GM12878 (cell line): ENCODE measurements at regions not wholly inside any gene's neighbourhood (a gene's known extent, or its start where the extent isn't known, plus 50 kb on each side); places are given as distances from the start of the nearest gene placed in this dataset.

Experiments
- ATAC-seq: fragments of 200-7000 bp; cut with Tn5 transposase; 3 replicates; pipeline ENCODE4 v1.9.1; 2020; ENCODE audit warnings: mild to moderate bottlenecking, moderate library complexity
- BruUV-seq: library from RNA; stranded (reverse); fragments of 400-500 nt; replicated peaks from 2 replicates; lab custom pipeline; 2021; lab: Mats Ljungman, UMichigan
- CTCF ChIA-PET: fragments of 300-600 bp; sonication (Branson Sonifier 250); formaldehyde crosslinking; extraction: SDS; loops from one replicate; lab custom pipeline; 2021; ENCODE audit warnings: inconsistent platforms; lab: Yijun Ruan, JAX
- POLR2A ChIA-PET: fragments of 350-600 bp; formaldehyde crosslinking; extraction: SDS; loops from one replicate; lab custom pipeline; 2021; ENCODE audit warnings: inconsistent platforms; lab: Charles Lee
- RAD21 ChIA-PET: fragments of 300-600 bp; sonication (Branson Sonifier 250); formaldehyde crosslinking; loops from one replicate; lab custom pipeline; 2023; ENCODE audit warnings: antibody characterized with exemption; ENCODE audit not compliant: unreplicated experiment; lab: Charles Lee
- SMC1A ChIA-PET: fragments of 300-600 bp; sonication (Branson Sonifier 250); formaldehyde crosslinking; loops from one replicate; lab custom pipeline; 2023; ENCODE audit not compliant: unreplicated experiment, uncharacterized antibody; lab: Charles Lee
- DNase-seq: peaks from one replicate; pipeline ENCODE4 v3.0.0-alpha.2; 2011; ENCODE audit warnings: low read depth, low spot score
- FAIRE-seq: peaks from 3 replicates; lab custom pipeline; 2011; peaks lifted over from hg19 to GRCh38; lab: Jason Lieb, UNC
- H2AFZ ChIP-seq: 2 replicates; pipeline ENCODE4 v1.6.0; 2011; ENCODE audit warnings: low read depth, low read length, control low read depth; ENCODE audit not compliant: control insufficient read depth
- H3K27ac ChIP-seq: 2 replicates; pipeline ENCODE4 v1.5.1; 2011; ENCODE audit warnings: control low read depth; ENCODE audit not compliant: control insufficient read depth, insufficient read depth
- H3K27me3 ChIP-seq, 2 experiments: replicated peaks in 1 of 2; 2 replicates each; pipeline versions ENCODE4 v1.6.0 to v1.6.1; 2011; ENCODE audit warnings: low read length in 1 of 2; ENCODE audit not compliant: control insufficient read depth in 2 of 2, insufficient read depth in 2 of 2
- H3K36me3 ChIP-seq, 2 experiments: 2 replicates each; pipeline ENCODE4 v1.5.1; 2011; ENCODE audit warnings: low read length in 1 of 2; ENCODE audit not compliant: control insufficient read depth in 2 of 2, insufficient read depth in 2 of 2
- H3K4me1 ChIP-seq: 2 replicates; pipeline ENCODE4 v1.6.1; 2011; ENCODE audit warnings: mild to moderate bottlenecking, low read length, moderate library complexity, mixed read lengths; ENCODE audit not compliant: control insufficient read depth, insufficient read depth
- H3K4me2 ChIP-seq: 2 replicates; pipeline ENCODE4 v1.6.0; 2011; ENCODE audit warnings: control low read depth; ENCODE audit not compliant: control insufficient read depth, insufficient read depth
- H3K4me3 ChIP-seq: fragments of 200-600 bp; sonication (generic); 2 replicates; pipeline ENCODE4 v1.5.1; 2016
- H3K79me2 ChIP-seq: 2 replicates; pipeline ENCODE4 v1.6.0; 2011; ENCODE audit warnings: low read length; ENCODE audit not compliant: control insufficient read depth, insufficient read depth
- H3K9ac ChIP-seq: 2 replicates; pipeline ENCODE4 v1.8.0; 2011; ENCODE audit warnings: low read length, control low read depth, mixed read lengths; ENCODE audit not compliant: control insufficient read depth, insufficient read depth
- H3K9me3 ChIP-seq: replicated peaks from 3 replicates; pipeline ENCODE4 v1.5.1; 2011; ENCODE audit warnings: mild to moderate bottlenecking, low read length; ENCODE audit not compliant: control insufficient read depth, insufficient read depth
- H4K20me1 ChIP-seq: 2 replicates; pipeline ENCODE4 v1.6.0; 2011; ENCODE audit not compliant: control insufficient read depth, insufficient read depth
- BHLHE40 ChIP-seq, 2 experiments: fragments of 450-650 bp in 1 of 2; IDR thresholded peaks; 2 replicates each; pipeline ENCODE4 v1.6.1; 2011 to 2017; ENCODE audit warnings: low read depth in 2 of 2, borderline replicate concordance in 1 of 2, improper control_type of control experiment in 1 of 2, low read length in 1 of 2, mild to moderate bottlenecking in 1 of 2
- CREM ChIP-seq: IDR thresholded peaks from 2 replicates; pipeline ENCODE4 v1.6.1; 2014; ENCODE audit warnings: antibody characterized with exemption, low read depth
- FOXM1 ChIP-seq: IDR thresholded peaks from 2 replicates; pipeline ENCODE4 v1.6.1; 2012; ENCODE audit warnings: low read depth, mild to moderate bottlenecking, inconsistent platforms, low read length, moderate library complexity
- IKZF2 ChIP-seq, 2 experiments: fragments of 450-650 bp; IDR thresholded peaks; 2 replicates each; pipeline ENCODE4 v1.6.1; 2017; ENCODE audit warnings: mild to moderate bottlenecking in 2 of 2, moderate library complexity in 2 of 2
- POLR2AphosphoS2 ChIP-seq: IDR thresholded peaks from 2 replicates; pipeline ENCODE4 v1.6.1; 2011; ENCODE audit warnings: low read depth, mild to moderate bottlenecking, low read length, improper control_type of control experiment, moderate library complexity
- POU2F2 ChIP-seq: IDR thresholded peaks from 3 replicates; pipeline ENCODE4 v1.6.1; 2011; ENCODE audit warnings: low read depth, mild to moderate bottlenecking, low read length, borderline replicate concordance
- RUNX3 ChIP-seq: IDR thresholded peaks from 2 replicates; pipeline ENCODE4 v1.6.1; 2012; ENCODE audit warnings: low read length, inconsistent platforms
- SMAD1 ChIP-seq: fragments of 450-650 bp; IDR thresholded peaks from 2 replicates; pipeline ENCODE4 v1.6.1; 2018; ENCODE audit warnings: mild to moderate bottlenecking, low read depth; ENCODE audit not compliant: partially characterized antibody
- SPI1 ChIP-seq: IDR thresholded peaks from 2 replicates; pipeline ENCODE4 v1.6.1; 2011; ENCODE audit warnings: low read depth, mild to moderate bottlenecking, low read length, moderate library complexity, borderline replicate concordance; ENCODE audit not compliant: insufficient read depth
- SRF ChIP-seq, 2 experiments: IDR thresholded peaks; 2 replicates each; pipeline ENCODE4 v1.6.1; 2011; ENCODE audit warnings: low read depth in 2 of 2, low read length in 2 of 2, mild to moderate bottlenecking in 1 of 2, moderate library complexity in 1 of 2
- SUZ12 ChIP-seq: fragments of 200-600 bp; sonication (generic); IDR thresholded peaks from one replicate; pipeline ENCODE4 v1.6.1; 2018; ENCODE audit warnings: antibody characterized with exemption, mild to moderate bottlenecking; ENCODE audit not compliant: unreplicated experiment
- TCF3 ChIP-seq: IDR thresholded peaks from 2 replicates; pipeline ENCODE4 v1.6.1; 2012; ENCODE audit warnings: low read depth, mild to moderate bottlenecking, low read length, borderline replicate concordance; ENCODE audit not compliant: insufficient read depth
- ZNF207 ChIP-seq: fragments of 450-650 bp; IDR thresholded peaks from 2 replicates; pipeline ENCODE4 v1.6.1; 2014; ENCODE audit warnings: antibody characterized with exemption, mild to moderate bottlenecking, borderline replicate concordance
- ZSCAN29 ChIP-seq: fragments of 450-650 bp; IDR thresholded peaks from 2 replicates; pipeline ENCODE4 v1.6.1; 2017; ENCODE audit warnings: mild to moderate bottlenecking, moderate library complexity
- WGBS: methylation state at CpG from one replicate; pipeline ENCODE4 v1.1.6; 2016; ENCODE audit warnings: low lambda C conversion rate; ENCODE audit not compliant: insufficient replicate concordance, insufficient coverage; ENCODE audit errors: missing lambda C conversion rate; 5-methylcytosine and 5-hydroxymethylcytosine counted together
- in situ Hi-C: fragments of 300-500 bp; cut with MboI; formaldehyde crosslinking; loops from 9 replicates; pipeline ENCODE4 v1.14.3; 2018; ENCODE audit warnings: mixed read lengths
- intact Hi-C: fragments of 100-400 bp; cut with micrococcal nuclease; formaldehyde crosslinking; loops from one replicate; pipeline ENCODE4 v1.14.2; 2022; ENCODE audit not compliant: unreplicated experiment

DNA sequence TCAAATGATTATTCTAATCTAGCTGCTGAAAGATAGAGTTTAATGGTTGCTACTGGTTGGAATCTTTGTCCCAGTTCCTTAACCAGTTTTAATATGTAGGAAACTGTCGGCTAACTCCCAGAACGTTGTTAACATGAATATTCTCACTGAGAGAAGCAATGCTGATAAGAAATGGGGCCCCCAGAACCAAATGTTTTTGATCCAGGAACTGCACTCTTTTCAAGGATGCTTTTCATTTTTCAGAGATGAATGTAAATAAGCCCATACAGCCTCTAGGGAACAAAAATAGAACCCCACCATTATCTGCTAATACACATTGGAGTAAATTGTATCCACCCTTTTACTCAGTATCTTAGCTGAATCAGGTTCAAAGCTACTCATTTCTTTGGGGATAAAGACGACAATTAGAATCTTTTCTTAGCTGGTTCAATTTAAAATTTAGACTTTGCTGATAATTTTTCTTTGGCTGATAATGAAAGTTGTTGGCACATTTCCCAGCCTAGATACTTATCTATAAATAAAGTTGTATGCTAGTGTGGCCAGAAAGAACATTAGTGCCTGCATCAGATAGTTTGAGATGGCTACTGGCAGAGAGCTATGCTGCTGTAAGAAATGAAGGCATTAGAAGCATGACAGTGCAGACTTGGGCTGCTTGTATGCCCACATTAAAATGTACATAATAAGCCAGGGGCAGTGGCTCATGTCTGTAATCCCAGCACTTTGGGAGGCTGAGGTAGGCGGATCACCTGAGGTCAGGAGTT lies 323.3 kb upstream of the PDGFD start:
- Histone ChIP-seq H3K36me3 (no peaks in the 10 kb centered on the region), H3K27me3 (no peaks in the 10 kb centered on the region), H4K20me1 (no peaks in the 10 kb centered on the region), H3K9me3 (no peaks in the 10 kb centered on the region; the same call in 2 of the 3 replicates), H3K4me2 (no peak overlapping the region), H3K79me2 (no peaks in the 10 kb centered on the region), H3K27ac (no peak overlapping the region), H3K9ac (no peak overlapping the region), H3K4me1 (no peaks in the 10 kb centered on the region), H3K4me3 (no peak overlapping the region), H2AFZ (no peak overlapping the region)
- no peak for ATAC-seq
- FAIRE-seq, result no peak
- WGBS, result 16% methylated on average over 4 of the region's 4 CpGs
- DNase-seq, result no peak
- CTCF ChIA-PET, result interaction anchor here (0.7 to 0.8 kb wide), 2 partner anchors 20 to 58 kb away, joined by 3 read pairs; no protein-coding TSS in a partner anchor
- intact Hi-C loops, result no loop called here
- POLR2A ChIA-PET, result interaction anchor here (0.7 kb wide), 1 partner anchor 787 kb away, joined by 3 read pairs; no protein-coding TSS in a partner anchor
- TF ChIP-seq ZSCAN29, result no peak
- no peak for TF ChIP-seq CREM
- no peak for TF ChIP-seq SMAD1
- TF ChIP-seq POLR2AphosphoS2, result no peak
- no peak for TF ChIP-seq TCF3
- no peak for TF ChIP-seq RUNX3
- no peak for TF ChIP-seq SUZ12
- TF ChIP-seq SPI1, result no peak
- no peak for TF ChIP-seq SRF (IDR thresholded peaks at IDR 0.05; ENCODE audit: low read depth in 2 of 2, low read length in 2 of 2)
- TF ChIP-seq ZNF207, result no peak
- TF ChIP-seq BHLHE40 (IDR thresholded peaks at IDR 0.05; ENCODE audit: borderline replicate concordance in 1 of 2, low read depth in 2 of 2, low read length in 1 of 2), result no peak
- TF ChIP-seq POU2F2, result no peak
- TF ChIP-seq IKZF2 (IDR thresholded peaks at IDR 0.05), result no peak
- no peak for TF ChIP-seq FOXM1
- SMC1A ChIA-PET, result no interaction called here
- no TSS peak for BruUV-seq
- in situ Hi-C loops, result no loop called here
- RAD21 ChIA-PET, result no interaction called here
